ENCODE measurements at regions not wholly inside any gene's neighbourhood (a gene's known extent, or its start where the extent isn't known, plus 50 kb on each side); places are given as distances from the start of the nearest gene placed in this dataset.

DNA sequence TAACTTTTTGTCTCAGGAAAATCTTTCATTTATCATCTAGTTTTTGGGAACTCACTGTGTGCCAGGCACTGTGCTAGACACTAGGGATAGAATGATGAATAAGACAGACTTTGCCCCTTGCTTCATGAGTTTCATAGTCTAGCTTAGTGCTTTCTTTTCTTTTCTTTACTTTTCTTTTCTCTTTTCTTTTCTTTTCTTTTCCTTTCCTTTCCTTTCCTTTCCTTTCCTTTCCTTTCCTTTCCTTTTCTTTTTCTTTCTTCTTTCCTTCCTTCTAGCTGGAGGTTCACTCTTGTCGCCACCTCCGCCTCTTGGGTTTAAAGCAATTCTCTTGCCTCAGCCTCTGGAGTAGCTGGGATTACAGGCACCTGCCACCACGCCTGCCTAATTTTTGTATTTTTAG, 172.9 kb downstream of the EDEM1 start:
- DNase-seq (ENCODE audit: low read depth in 1 of 2, low spot score in 1 of 2) (no peak), FAIRE-seq (no peak), ATAC-seq (no peak)
- TF ChIP-seq, protein P1, sequence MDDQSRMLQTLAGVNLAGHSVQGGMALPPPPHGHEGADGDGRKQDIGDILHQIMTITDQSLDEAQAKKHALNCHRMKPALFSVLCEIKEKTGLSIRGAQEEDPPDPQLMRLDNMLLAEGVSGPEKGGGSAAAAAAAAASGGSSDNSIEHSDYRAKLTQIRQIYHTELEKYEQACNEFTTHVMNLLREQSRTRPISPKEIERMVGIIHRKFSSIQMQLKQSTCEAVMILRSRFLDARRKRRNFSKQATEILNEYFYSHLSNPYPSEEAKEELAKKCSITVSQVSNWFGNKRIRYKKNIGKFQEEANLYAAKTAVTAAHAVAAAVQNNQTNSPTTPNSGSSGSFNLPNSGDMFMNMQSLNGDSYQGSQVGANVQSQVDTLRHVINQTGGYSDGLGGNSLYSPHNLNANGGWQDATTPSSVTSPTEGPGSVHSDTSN (IDR thresholded peaks at IDR 0.05), result no peak
- TF ChIP-seq HOXA7 (CRISPR knock-in tag; IDR thresholded peaks at IDR 0.05) (no peak), HEYL (CRISPR knock-in tag; IDR thresholded peaks at IDR 0.05) (no peak), FOXS1 (CRISPR knock-in tag; IDR thresholded peaks at IDR 0.05) (no peak), ZFP36 (IDR thresholded peaks at IDR 0.05; ENCODE audit: borderline replicate concordance, partially characterized antibody) (no peak), BHLHE40 (IDR thresholded peaks at IDR 0.05; ENCODE audit: low read depth, low read length) (no peak), RCOR1 (IDR thresholded peaks at IDR 0.05; ENCODE audit: low read depth, low read length) (no peak), KDM1A (IDR thresholded peaks at IDR 0.05; ENCODE audit: low read depth) (no peak), RFX5 (IDR thresholded peaks at IDR 0.05) (no peak), CBX8 (IDR thresholded peaks at IDR 0.05) (no peak), ESRRA (IDR thresholded peaks at IDR 0.05; ENCODE audit: borderline replicate concordance, low read length) (no peak), HDAC2 (IDR thresholded peaks at IDR 0.05) (no peak), SMC3 (IDR thresholded peaks at IDR 0.05) (no peak), FOSB (CRISPR knock-in tag; IDR thresholded peaks at IDR 0.05) (no peak), CHD4 (IDR thresholded peaks at IDR 0.05; ENCODE audit: borderline replicate concordance) (no peak), POLR2AphosphoS2 (conservative IDR thresholded peaks at IDR 0.05; ENCODE audit: low read length) (no peak), ZNF302 (CRISPR knock-in tag; IDR thresholded peaks at IDR 0.05) (no peak), TFCP2L1 (CRISPR knock-in tag; IDR thresholded peaks at IDR 0.05) (no peak), CEBPB (IDR thresholded peaks at IDR 0.05) (no peak)
- TF ChIP-seq, protein P2, sequence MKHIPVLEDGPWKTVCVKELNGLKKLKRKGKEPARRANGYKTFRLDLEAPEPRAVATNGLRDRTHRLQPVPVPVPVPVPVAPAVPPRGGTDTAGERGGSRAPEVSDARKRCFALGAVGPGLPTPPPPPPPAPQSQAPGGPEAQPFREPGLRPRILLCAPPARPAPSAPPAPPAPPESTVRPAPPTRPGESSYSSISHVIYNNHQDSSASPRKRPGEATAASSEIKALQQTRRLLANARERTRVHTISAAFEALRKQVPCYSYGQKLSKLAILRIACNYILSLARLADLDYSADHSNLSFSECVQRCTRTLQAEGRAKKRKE (CRISPR knock-in tag; IDR thresholded peaks at IDR 0.05; ENCODE audit: low read depth), result no peak
- Histone ChIP-seq H3K9me3 (peaks cover 12% of the 10 kb centered on the region), H3K4me1 (no peaks in the 10 kb centered on the region), H3K27ac (no peak overlapping the region), H3K4me2 (no peak overlapping the region), H3K4me3 (no peak overlapping the region)
- WGBS (ENCODE audit: missing lambda C conversion rate), result 75% methylated on average over 3 of the region's 3 CpGs
- ChIA-PET POLR2A (no interaction called here), CTCF (no interaction called here)

GRCh38 chr3:5366746-5367145, 179.2 kb downstream of the EDEM1 start:
- H3K27ac ChIP-seq, result no peak overlapping the region
- ChIA-PET POLR2A (no interaction called here), CTCF (no interaction called here)
- TF ChIP-seq HOXB5 (CRISPR knock-in tag; IDR thresholded peaks at IDR 0.05) (no peak), RFX5 (IDR thresholded peaks at IDR 0.05) (no peak), POLR2A (IDR thresholded peaks at IDR 0.05; ENCODE audit: low read length) (no peak), MAZ (IDR thresholded peaks at IDR 0.05; ENCODE audit: borderline replicate concordance, low read depth, low read length) (no peak), BHLHE40 (IDR thresholded peaks at IDR 0.05; ENCODE audit: low read depth, low read length) (no peak), NFE2L2 (conservative IDR thresholded peaks at IDR 0.05; ENCODE audit: low read length) (no peak), GATA3 (IDR thresholded peaks at IDR 0.05; ENCODE audit: borderline replicate concordance) (no peak), E2F6 (IDR thresholded peaks at IDR 0.05; ENCODE audit: borderline replicate concordance, low read depth) (no peak), ESRRA (IDR thresholded peaks at IDR 0.05; ENCODE audit: borderline replicate concordance, low read length) (no peak), CBX8 (IDR thresholded peaks at IDR 0.05) (no peak), SREBF2 (IDR thresholded peaks at IDR 0.05) (no peak), TFCP2L1 (CRISPR knock-in tag; IDR thresholded peaks at IDR 0.05) (no peak), RNF2 (IDR thresholded peaks at IDR 0.05; ENCODE audit: borderline replicate concordance, low read depth) (no peak), SMC3 (IDR thresholded peaks at IDR 0.05) (no peak), HOXB13 (CRISPR knock-in tag; IDR thresholded peaks at IDR 0.05; ENCODE audit: low read depth) (no peak), CTCF (IDR thresholded peaks at IDR 0.05) (no peak), KDM5A (IDR thresholded peaks at IDR 0.05) (no peak), HOXA7 (CRISPR knock-in tag; IDR thresholded peaks at IDR 0.05) (no peak), CBX2 (IDR thresholded peaks at IDR 0.05; ENCODE audit: borderline replicate concordance, low read depth) (no peak)
- TF ChIP-seq, protein P3, sequence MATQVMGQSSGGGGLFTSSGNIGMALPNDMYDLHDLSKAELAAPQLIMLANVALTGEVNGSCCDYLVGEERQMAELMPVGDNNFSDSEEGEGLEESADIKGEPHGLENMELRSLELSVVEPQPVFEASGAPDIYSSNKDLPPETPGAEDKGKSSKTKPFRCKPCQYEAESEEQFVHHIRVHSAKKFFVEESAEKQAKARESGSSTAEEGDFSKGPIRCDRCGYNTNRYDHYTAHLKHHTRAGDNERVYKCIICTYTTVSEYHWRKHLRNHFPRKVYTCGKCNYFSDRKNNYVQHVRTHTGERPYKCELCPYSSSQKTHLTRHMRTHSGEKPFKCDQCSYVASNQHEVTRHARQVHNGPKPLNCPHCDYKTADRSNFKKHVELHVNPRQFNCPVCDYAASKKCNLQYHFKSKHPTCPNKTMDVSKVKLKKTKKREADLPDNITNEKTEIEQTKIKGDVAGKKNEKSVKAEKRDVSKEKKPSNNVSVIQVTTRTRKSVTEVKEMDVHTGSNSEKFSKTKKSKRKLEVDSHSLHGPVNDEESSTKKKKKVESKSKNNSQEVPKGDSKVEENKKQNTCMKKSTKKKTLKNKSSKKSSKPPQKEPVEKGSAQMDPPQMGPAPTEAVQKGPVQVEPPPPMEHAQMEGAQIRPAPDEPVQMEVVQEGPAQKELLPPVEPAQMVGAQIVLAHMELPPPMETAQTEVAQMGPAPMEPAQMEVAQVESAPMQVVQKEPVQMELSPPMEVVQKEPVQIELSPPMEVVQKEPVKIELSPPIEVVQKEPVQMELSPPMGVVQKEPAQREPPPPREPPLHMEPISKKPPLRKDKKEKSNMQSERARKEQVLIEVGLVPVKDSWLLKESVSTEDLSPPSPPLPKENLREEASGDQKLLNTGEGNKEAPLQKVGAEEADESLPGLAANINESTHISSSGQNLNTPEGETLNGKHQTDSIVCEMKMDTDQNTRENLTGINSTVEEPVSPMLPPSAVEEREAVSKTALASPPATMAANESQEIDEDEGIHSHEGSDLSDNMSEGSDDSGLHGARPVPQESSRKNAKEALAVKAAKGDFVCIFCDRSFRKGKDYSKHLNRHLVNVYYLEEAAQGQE (IDR thresholded peaks at IDR 0.05), result no peak
- H3K9me3 ChIP-seq, result no peaks in the 10 kb centered on the region
- DNase-seq (ENCODE audit: low read depth in 1 of 2, low spot score in 1 of 2) (no peak), FAIRE-seq (no peak), ATAC-seq (no peak)
- no peaks in the 10 kb centered on the region for H3K4me1 ChIP-seq
- no peak overlapping the region for H3K4me2 ChIP-seq
- H3K4me3 ChIP-seq, result no peak overlapping the region

Data from A549 (cell line).